T1000 (cell line): ENCODE measurements at regions not wholly inside any gene's neighbourhood (a gene's known extent, or its start where the extent isn't known, plus 50 kb on each side); places are given as distances from the start of the nearest gene placed in this dataset.
"Not testable (repeated sequence)": the region's sequence is repeated elsewhere in the genome, so short reads cannot be mapped to it uniquely, and the experiment has no call there.

ENCODE experiments used
- DNase-seq: peaks from one replicate; lab custom pipeline; 2025; ENCODE audit warnings: mixed read lengths; lab: John Stamatoyannopoulos, UW

GRCh38 chr22:48313175-48313830 lies 1514.4 kb downstream of the BRD1 start:
- no peak for DNase-seq

DNA sequence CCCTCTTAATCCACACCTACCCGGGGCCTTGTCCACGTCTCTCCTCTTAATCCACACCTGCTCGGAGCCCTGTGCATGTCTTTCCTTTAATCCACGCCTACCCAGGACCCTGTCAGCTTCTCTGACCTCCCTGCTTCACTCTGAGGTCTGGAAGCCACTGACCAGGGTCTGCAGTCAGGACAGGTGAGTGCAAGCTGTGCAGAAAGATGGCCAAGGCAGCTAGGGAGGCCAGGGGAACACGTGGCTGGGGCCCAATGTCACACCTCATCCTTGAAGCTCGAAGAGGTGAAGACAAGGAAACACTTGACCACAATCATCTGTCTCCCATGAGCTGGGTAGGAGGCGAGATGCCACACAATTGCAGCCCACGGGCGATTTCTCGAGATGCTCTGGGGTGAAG lies 1516.9 kb downstream of the BRD1 start:
- no peak for DNase-seq

DNA sequence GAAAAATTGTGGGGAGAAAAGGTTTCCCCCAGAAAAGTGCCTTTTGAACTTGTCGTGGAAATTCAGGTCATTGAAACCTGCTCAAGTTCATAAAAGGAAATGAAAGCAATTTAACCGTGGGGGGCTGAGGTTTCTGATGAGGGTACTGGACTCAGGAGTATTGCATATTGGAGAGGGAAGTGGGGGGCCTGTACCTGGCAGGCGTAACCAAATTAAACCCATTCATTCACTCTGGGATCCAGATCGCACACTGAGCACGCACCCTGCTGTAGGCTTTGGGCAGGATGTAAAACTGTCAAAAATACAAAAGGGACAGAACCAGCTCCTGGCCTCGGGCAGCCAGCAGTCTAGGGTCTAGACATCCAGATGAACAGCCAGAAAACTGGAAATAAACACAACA lies 1517.4 kb downstream of the BRD1 start:
- no peak for DNase-seq

- no peak for DNase-seq
Observed at GRCh38 chr22:48309836-48310235, 1517.8 kb downstream of the BRD1 start.

DNA sequence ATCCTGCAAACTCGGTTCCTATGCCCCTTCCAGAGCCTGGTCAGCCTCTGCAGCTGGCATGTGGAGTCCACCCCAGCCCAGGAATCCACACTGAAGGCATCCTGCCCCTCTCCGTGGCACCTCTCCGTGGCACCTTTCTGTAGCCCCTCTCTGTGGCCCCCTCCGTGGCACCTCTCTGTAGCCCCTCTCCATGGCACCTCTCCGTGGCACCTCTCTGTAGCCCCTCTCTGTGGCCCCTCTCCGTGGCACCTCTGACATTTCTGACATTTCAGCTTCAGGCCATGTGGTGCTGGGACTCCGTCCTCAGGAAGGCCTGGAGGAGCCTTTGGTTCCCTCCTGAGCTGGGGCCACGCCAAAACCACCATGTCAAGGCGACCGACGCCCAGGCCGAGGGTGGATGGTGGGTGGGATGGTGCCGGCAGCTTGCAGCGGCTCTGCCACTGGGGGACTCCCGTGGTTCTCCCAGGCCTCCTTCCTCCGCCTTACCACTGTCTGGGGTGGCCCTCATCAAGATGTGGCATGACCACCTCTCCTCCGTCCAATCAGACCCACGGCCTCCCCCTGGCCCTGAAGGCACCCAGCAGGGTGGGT lies 1518.5 kb downstream of the BRD1 start:
- DNase-seq, result no peak

GRCh38 chr22:48307931-48308330 lies 1519.7 kb downstream of the BRD1 start:
- no peak for DNase-seq

GRCh38 chr22:48306785-48307510 lies 1520.7 kb downstream of the BRD1 start:
- no peak for DNase-seq

DNA sequence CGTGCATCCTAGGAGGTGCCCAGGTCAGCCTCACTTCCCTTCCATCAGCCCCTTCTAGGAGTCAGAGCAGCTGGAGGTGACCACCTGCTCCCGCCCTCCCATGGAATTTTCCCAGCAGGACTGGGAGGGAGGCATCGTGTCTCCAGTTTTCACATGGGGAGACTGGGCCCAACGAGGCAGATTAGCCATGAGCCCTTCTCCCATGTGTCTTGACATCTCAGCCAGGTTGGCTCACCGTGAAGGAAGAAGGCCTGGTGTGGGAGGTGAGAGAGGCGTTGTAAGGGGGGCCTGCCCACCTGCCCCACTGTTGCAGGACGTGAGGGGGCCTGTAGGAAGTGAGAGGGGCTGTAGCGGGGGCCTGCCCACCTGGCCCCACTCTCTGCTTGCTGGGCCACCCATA lies 1521.4 kb downstream of the BRD1 start:
- DNase-seq, result no peak

DNA sequence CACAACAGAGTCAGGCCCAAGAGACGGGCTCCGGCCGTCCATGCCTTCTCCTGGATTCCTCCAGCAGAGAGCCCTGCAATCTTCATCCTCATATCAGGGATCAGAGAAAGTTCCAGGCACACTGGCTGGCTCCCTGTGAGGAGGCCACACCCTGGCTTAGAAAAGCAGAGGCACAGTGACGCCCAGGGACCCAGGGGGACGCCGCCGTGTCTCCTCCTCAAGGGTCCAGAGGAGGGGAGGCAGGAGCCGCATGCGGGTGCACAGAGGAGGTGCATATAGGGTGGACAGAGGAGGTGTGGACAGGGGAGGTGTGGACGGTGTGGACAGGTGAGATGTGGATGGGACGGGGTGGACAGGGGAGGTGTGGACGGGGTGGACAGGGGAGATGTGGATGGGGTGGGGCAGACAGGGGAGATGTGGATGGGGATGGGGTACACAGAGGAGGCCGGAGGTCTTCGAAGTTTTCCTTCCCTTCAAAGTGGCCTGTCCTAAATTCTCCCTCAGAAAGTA lies 1521.9 kb downstream of the BRD1 start:
- no peak for DNase-seq

DNA sequence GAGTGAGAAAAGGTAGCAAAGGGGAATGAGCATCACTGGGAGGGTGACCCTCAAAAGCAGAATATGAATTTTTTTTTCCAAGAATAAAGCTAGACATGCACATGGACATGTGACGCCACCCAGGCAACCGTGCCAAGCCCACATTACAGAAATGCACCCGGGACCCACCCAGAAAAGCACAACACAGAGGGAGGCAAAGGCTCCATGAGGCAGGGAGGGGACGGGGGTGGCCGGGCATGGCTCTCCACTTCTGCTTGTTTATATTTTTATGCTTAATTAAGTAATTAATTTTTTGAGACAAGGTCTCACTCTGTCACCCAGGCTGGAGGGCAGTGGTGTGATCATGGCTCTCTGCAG lies 1524.3 kb downstream of the BRD1 start:
- DNase-seq, result no peak

DNA sequence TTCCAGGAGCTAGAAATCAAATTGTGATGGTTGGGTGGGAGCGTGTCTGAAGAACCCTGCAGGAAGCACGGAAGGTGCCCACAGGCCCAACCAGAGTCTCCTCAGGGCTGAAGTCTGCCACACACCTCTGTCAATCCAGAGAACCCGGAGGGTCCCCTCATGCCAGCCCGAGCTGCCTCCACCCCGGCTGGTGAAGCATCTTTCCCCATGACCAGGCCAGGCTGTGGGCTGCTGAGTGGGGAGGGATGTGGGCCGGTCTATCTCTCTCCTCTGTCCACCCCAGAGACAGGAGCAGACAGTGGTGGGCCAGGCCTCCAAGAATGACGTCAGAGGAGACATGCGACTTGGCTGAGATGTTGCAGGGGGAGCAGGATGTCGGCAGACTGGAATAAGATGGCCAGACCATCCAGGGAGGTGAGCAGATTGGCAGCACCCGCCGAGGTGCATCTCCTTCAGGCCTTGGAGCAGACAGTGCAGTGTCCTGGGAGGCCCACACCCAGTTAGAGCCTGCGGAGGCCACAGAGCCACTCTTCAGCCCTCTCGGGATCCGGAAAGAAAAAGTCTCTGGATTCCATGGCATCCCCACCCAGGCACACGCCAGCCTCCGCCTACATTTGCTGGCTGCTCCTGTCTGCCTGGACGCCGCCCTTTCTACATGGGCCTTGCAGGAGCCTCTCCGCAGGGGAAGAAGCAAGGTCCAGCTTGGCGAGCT lies 1524.9 kb downstream of the BRD1 start:
- no peak for DNase-seq

DNA sequence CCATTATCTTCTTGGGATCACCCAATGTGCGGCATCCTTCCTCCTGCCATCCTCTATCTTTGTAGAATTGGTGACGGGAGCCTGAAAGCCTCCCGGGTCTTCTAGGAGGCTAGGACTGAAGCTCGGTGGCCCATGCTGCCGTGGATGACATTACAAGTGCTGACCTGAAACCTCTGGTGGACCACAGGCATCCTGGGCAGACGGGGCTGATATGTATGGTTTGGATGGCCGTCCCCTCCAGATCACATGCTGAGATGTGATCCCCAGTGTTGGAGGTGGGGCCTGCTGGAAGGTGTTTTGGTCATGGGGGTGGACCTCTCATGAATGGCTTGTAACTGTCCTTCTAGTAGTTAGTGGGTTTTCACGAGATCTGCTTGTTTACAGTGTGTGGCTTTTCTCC lies 1525.8 kb downstream of the BRD1 start:
- DNase-seq, result no peak

- DNase-seq, result no peak
Observed at GRCh38 chr22:48301421-48301820, 1526.3 kb downstream of the BRD1 start.

- DNase-seq, result no peak
Observed at GRCh38 chr22:48300877-48301276, 1526.8 kb downstream of the BRD1 start.

- no peak for DNase-seq
Observed at GRCh38 chr22:48299801-48300200, 1527.9 kb downstream of the BRD1 start.

DNA sequence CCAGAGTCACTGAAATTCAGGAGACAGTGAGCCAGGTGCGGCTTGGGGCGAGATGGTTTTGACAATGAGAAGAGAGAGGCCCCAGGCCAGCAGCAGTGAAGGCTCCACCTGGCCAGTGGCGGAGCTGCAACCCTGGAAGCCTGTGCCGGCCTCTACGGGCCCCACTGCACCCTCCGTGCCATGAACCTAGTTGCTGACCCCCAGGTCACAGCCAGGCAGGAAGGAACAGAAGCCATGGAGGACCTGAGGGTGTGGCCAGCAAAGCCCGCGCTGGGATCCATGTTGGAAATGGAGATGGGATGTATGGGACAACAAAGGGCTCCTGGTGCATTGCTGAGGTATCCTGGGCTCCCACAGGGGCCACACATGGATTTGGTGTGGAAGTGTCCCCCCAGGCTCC lies 1528.5 kb downstream of the BRD1 start:
- DNase-seq, result no peak

DNA sequence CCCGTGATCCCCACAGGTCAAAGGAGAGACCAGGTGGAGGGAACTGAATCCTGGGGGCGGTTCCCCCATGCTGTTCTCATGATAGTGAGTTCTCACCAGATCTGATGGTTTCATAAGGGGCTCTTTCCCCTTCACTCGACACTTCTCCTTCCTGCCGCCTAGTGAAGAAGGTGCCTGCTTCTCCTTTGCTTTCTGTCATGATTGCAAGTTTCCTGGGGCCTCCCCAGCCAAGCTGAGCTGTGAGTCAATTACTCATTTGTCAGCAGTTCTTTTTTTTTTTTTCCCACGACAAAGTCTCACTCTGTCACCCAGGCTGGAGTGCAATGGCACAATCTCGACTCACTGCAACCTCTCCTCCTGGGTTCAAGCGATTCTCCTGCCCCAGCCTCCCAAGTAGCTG lies 1530.4 kb downstream of the BRD1 start:
- no peak for DNase-seq

GRCh38 chr22:48289954-48290353 lies 1527.5 kb downstream of the TBC1D22A start:
- DNase-seq, result not testable (repeated sequence)

GRCh38 chr22:48288376-48288940 lies 1526.0 kb downstream of the TBC1D22A start:
- no peak for DNase-seq

- no peak for DNase-seq
Observed at GRCh38 chr22:48287031-48287430, 1524.6 kb downstream of the TBC1D22A start.

- DNase-seq, result no peak
Observed at GRCh38 chr22:48284671-48285070, 1522.2 kb downstream of the TBC1D22A start.

- DNase-seq, result no peak
Observed at GRCh38 chr22:48282804-48283203, 1520.4 kb downstream of the TBC1D22A start.

- no peak for DNase-seq
Observed at GRCh38 chr22:48279461-48279756, 1517.0 kb downstream of the TBC1D22A start.
